ENCODE measurements at regions not wholly inside any gene's neighbourhood (a gene's known extent, or its start where the extent isn't known, plus 50 kb on each side); places are given as distances from the start of the nearest gene placed in this dataset.

DNA sequence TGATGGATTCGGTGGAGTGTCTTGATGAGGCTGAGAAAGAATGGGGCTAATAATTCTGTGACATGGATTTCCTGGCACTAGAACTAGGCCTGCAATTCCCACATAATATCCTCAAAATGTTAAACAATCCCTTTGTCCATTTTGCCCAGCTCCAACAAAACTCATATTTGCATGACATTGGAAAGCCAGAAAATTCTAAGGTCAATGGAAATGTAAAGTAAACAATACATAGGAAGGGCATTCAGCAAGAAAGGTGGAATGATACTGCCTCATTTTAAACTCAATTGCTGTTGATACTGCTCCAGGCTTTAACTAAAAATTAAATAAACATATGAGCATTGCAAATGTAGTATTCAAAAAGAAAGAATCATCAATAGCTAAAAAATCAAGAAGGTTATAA, 434.8 kb upstream of the SLC8A1 start:
- TF ChIP-seq, protein P1, sequence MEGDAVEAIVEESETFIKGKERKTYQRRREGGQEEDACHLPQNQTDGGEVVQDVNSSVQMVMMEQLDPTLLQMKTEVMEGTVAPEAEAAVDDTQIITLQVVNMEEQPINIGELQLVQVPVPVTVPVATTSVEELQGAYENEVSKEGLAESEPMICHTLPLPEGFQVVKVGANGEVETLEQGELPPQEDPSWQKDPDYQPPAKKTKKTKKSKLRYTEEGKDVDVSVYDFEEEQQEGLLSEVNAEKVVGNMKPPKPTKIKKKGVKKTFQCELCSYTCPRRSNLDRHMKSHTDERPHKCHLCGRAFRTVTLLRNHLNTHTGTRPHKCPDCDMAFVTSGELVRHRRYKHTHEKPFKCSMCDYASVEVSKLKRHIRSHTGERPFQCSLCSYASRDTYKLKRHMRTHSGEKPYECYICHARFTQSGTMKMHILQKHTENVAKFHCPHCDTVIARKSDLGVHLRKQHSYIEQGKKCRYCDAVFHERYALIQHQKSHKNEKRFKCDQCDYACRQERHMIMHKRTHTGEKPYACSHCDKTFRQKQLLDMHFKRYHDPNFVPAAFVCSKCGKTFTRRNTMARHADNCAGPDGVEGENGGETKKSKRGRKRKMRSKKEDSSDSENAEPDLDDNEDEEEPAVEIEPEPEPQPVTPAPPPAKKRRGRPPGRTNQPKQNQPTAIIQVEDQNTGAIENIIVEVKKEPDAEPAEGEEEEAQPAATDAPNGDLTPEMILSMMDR (IDR thresholded peaks at IDR 0.05; ENCODE audit: insufficient read depth, low read depth, low read length, missing control alignments), result no peak
- H3K4me3 ChIP-seq (ENCODE audit: low read depth, low read length), result no peak overlapping the region
- no peak for DNase-seq (ENCODE audit: low read depth)

DNA sequence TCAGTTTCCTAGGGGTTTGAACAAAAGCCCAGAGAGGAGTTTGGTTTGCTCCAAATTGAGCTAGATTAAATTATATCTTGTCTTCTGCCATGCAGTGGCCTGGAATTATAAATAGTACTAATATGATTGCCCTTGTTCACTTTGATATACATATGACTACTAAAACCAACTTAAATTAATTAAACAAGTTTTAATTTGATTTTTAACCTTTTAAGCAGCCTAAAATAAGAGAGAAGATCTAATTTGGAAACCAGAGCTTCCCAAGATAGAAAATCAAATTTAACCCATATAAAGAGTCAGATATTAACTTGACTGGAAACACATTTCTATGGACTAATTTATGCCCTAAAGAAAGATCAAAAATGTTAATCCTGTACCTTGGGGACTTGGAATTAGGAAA, 444.5 kb upstream of the SLC8A1 start:
- DNase-seq (ENCODE audit: low read depth), result no peak
- no peak overlapping the region for H3K4me3 ChIP-seq (ENCODE audit: low read depth, low read length)
- TF ChIP-seq, protein P1 (IDR thresholded peaks at IDR 0.05; ENCODE audit: insufficient read depth, low read depth, low read length, missing control alignments), result no peak

DNA sequence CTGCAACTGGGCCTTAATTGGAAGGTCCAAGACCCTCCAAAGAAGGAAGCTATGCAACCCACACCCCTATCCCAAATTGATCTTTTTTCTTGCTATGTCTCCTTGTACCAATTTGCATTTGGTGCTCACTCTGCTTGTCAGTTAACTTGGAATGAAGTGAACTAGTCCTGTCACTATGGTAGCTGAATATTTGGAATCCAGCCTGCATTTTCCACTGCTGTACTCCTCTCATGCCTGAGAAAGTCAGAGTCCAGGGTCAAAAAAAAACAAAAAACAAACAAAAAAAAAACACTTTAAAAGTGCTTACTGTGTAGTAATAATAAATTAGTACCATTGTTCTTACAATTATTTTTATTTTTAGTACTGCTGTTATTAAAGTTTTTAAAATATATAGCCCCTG, 462.8 kb upstream of the SLC8A1 start:
- DNase-seq (ENCODE audit: low read depth), result no peak
- H3K4me3 ChIP-seq (ENCODE audit: low read depth, low read length), result no peak overlapping the region
- TF ChIP-seq, protein P1 (IDR thresholded peaks at IDR 0.05; ENCODE audit: insufficient read depth, low read depth, low read length, missing control alignments), result no peak

DNA sequence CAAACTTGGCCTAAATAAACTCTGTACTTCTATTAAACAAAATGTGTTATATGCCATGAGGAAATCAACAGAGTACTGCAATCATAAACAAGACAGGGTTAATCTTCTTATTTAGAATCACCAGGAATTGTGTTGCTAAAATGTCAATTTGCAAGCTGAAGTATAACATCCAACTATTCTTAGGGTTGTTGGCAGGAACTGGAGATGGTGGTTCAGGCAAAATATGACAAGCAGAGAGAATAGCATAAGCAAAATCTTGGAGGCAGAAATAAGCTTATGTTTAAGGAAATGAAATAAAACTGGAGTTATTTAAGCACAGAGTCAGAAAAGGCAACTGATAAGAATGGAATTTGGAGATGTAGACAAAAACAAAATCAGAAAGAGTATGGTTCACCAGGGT, 463.8 kb upstream of the SLC8A1 start:
- no peak for DNase-seq (ENCODE audit: low read depth)
- TF ChIP-seq, protein P1 (IDR thresholded peaks at IDR 0.05; ENCODE audit: insufficient read depth, low read depth, low read length, missing control alignments), result no peak
- H3K4me3 ChIP-seq (ENCODE audit: low read depth, low read length), result no peak overlapping the region

- TF ChIP-seq, protein P1 (IDR thresholded peaks at IDR 0.05; ENCODE audit: insufficient read depth, low read depth, low read length, missing control alignments), result no peak
- DNase-seq (ENCODE audit: low read depth), result no peak
- no peak overlapping the region for H3K4me3 ChIP-seq (ENCODE audit: low read depth, low read length)
Observed at GRCh38 chr2:40935349-40935748, 483.5 kb upstream of the SLC8A1 start.

DNA sequence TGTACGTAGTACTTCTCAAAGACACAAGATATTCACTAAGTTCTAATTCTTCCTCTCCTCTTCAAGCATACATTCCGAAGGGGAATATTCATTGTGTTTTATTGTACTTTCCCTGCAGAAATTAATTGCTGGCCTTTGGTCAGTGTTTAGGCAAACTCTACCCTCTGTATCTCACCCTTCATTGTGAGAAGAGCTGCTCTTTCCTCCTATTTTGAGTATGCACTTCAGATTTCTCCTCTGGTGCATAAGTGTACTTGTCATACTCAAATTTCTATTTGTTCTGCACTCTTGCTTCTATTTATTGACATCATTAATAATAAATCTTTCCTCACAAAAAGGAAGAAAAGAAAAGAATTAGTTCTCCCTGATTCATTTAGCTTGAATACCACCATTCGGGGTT, 485.4 kb upstream of the SLC8A1 start:
- H3K4me3 ChIP-seq (ENCODE audit: low read depth, low read length), result no peak overlapping the region
- DNase-seq (ENCODE audit: low read depth), result no peak
- TF ChIP-seq, protein P1 (IDR thresholded peaks at IDR 0.05; ENCODE audit: insufficient read depth, low read depth, low read length, missing control alignments), result no peak

DNA sequence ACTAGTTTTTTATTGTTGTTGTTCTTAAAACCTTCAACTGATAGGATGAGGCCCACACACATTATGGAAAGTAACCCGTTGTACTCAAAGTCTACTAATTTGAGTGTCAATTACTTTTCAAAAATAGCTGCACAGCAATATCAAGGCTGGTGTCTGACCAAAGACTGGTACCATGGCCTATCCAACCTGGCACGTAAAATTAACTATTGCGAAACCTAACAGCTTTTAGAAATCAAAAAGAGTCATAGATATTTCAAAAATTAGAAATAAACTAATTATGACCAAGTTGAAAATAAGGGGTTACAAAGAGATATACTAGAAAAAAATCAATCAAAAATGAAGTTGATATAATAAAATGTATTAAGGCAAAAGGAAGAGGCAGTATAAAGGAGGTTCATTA, 501.5 kb upstream of the SLC8A1 start:
- H3K4me3 ChIP-seq (ENCODE audit: low read depth, low read length), result no peak overlapping the region
- no peak for DNase-seq (ENCODE audit: low read depth)
- TF ChIP-seq, protein P1 (IDR thresholded peaks at IDR 0.05; ENCODE audit: insufficient read depth, low read depth, low read length, missing control alignments), result no peak

All from GM12865 (cell line).